K562 (cell line): ENCODE measurements at regions not wholly inside any gene's neighbourhood (a gene's known extent, or its start where the extent isn't known, plus 50 kb on each side); places are given as distances from the start of the nearest gene placed in this dataset.

Experiments
- ATAC-seq: fragments of 200-7000 bp; cut with Tn5 transposase; 3 replicates; pipeline ENCODE4 v1.9.1; 2020; ENCODE audit warnings: moderate library complexity
- BruUV-seq: library from RNA; stranded (reverse); fragments of 400-500 nt; replicated peaks from 2 replicates; lab custom pipeline; 2021; lab: Mats Ljungman, UMichigan
- CTCF ChIA-PET: fragments of 300-600 bp; formaldehyde crosslinking; extraction: SDS; loops from one replicate; lab custom pipeline; 2021; ENCODE audit warnings: low intra/inter-chr PET ratio; lab: Yijun Ruan, JAX
- POLR2A ChIA-PET: fragments of 300-600, 350-650 bp; sonication (Branson Sonifier 250); formaldehyde crosslinking; extraction: SDS; loops from one replicate; lab custom pipeline; 2021; ENCODE audit warnings: antibody characterized with exemption, inconsistent platforms; lab: Yijun Ruan, JAX
- DNase-seq, 4 experiments: peaks; one replicate each; pipeline versions ENCODE4 v3.0.0 to v3.0.0-alpha.2; 2011 to 2018; ENCODE audit warnings: low spot score in 3 of 4, mixed read lengths in 3 of 4; ENCODE audit errors: extremely low read depth in 1 of 4
- FAIRE-seq: peaks from 2 replicates; lab custom pipeline; 2011; peaks lifted over from hg19 to GRCh38; lab: Jason Lieb, UNC
- H2AFZ ChIP-seq: 2 replicates; pipeline ENCODE4 v1.6.0; 2011; ENCODE audit warnings: low read depth, low read length, control low read depth, inconsistent platforms
- H3K27ac ChIP-seq: fragments of 200-600 bp; 3 replicates; pipeline ENCODE4 v1.8.0; 2011; ENCODE audit warnings: low read depth, mild to moderate bottlenecking, control low read depth, inconsistent platforms, low read length, moderate library complexity, mixed read lengths; ENCODE audit errors: extremely low read depth
- H3K27me3 ChIP-seq, 2 experiments: fragments of 300-600 bp in 1 of 2; 2 replicates in 1 of 2; 3 replicates in 1 of 2; pipeline versions ENCODE4 v1.6.0 to v1.8.0; 2011; ENCODE audit warnings: inconsistent platforms in 2 of 2, low read length in 2 of 2, mild to moderate bottlenecking in 1 of 2, mixed read lengths in 1 of 2, moderate library complexity in 1 of 2; ENCODE audit not compliant: control insufficient read depth in 2 of 2, insufficient read depth in 2 of 2
- H3K36me3 ChIP-seq: fragments of 300-600 bp; 3 replicates; pipeline ENCODE4 v1.8.0; 2011; ENCODE audit warnings: mild to moderate bottlenecking, low read length, inconsistent platforms; ENCODE audit not compliant: control insufficient read depth, insufficient read depth
- H3K4me1 ChIP-seq, 2 experiments: fragments of 200-600 bp in 1 of 2; replicated peaks in 1 of 2; 2 replicates in 1 of 2; 3 replicates in 1 of 2; pipeline versions ENCODE4 v1.5.1 to v1.8.0; 2011; ENCODE audit warnings: inconsistent platforms in 2 of 2, low read length in 2 of 2, mild to moderate bottlenecking in 1 of 2, mixed read lengths in 1 of 2, moderate library complexity in 1 of 2; ENCODE audit not compliant: control insufficient read depth in 2 of 2, insufficient read depth in 2 of 2
- H3K4me2 ChIP-seq: 2 replicates; pipeline ENCODE4 v1.6.1; 2011; ENCODE audit warnings: low read length, control low read depth, inconsistent platforms, mixed read lengths; ENCODE audit not compliant: insufficient read depth
- H3K4me3 ChIP-seq: fragments of 200-600 bp; sonication (generic), shearing (Covaris generic); 2 replicates; pipeline ENCODE4 v1.5.1; 2016; ENCODE audit warnings: control low read depth, inconsistent platforms
- H3K79me2 ChIP-seq: fragments of 200-600 bp; 3 replicates; pipeline ENCODE4 v1.8.0; 2011; ENCODE audit warnings: low read length, inconsistent platforms; ENCODE audit not compliant: control insufficient read depth, insufficient read depth
- H3K9ac ChIP-seq, 2 experiments: 2 replicates each; pipeline versions ENCODE4 v1.6.0 to v1.6.1; 2011; ENCODE audit warnings: low read depth in 2 of 2, low read length in 2 of 2, control low read depth in 1 of 2, inconsistent platforms in 1 of 2, mild to moderate bottlenecking in 1 of 2, mixed read lengths in 1 of 2; ENCODE audit not compliant: insufficient read depth in 1 of 2
- H3K9me1 ChIP-seq: one replicate; pipeline ENCODE4 v1.6.0; 2011; ENCODE audit warnings: inconsistent platforms, mild to moderate bottlenecking, low read length, moderate library complexity; ENCODE audit not compliant: control insufficient read depth, insufficient read depth
- H3K9me3 ChIP-seq: replicated peaks from 2 replicates; pipeline ENCODE4 v1.5.1; 2011; ENCODE audit warnings: low read depth, low read length, inconsistent platforms; ENCODE audit not compliant: control insufficient read depth, insufficient read depth
- H4K20me1 ChIP-seq: replicated peaks from 2 replicates; pipeline ENCODE4 v1.6.1; 2011; ENCODE audit warnings: low read length, inconsistent platforms, mixed read lengths; ENCODE audit not compliant: control insufficient read depth, insufficient read depth
- BRD4 ChIP-seq: fragments of 200-600 bp; sonication (generic); IDR thresholded peaks from 2 replicates; pipeline ENCODE4 v1.6.1; 2017; ENCODE audit warnings: inconsistent platforms
- DMBX1 ChIP-seq: fragments of 250-450 bp; sonication (Bioruptor Pico); IDR thresholded peaks from 2 replicates; pipeline ENCODE4 v1.8.0; 2022; ENCODE audit warnings: inconsistent platforms, mild to moderate bottlenecking, moderate library complexity, borderline replicate concordance
- FOXA1 ChIP-seq: fragments of 450-650 bp; IDR thresholded peaks from 2 replicates; pipeline ENCODE4 v1.6.1; 2016; ENCODE audit warnings: mild to moderate bottlenecking, borderline replicate concordance
- FUS ChIP-seq: fragments of 200-400 bp; formaldehyde crosslinking; optimal IDR thresholded peaks from 2 replicates; pipeline ENCODE3; 2017; ENCODE audit warnings: low read depth, low read length
- ID3 ChIP-seq, 2 experiments: fragments of 250-450 bp in 1 of 2; fragments of 450-650 bp in 1 of 2; sonication (Bioruptor Pico) in 1 of 2; IDR thresholded peaks; 2 replicates each; pipeline versions ENCODE4 v1.6.1 to v1.8.0; 2016 to 2021; ENCODE audit warnings: mild to moderate bottlenecking in 2 of 2, moderate library complexity in 2 of 2, missing compliant biosample characterization in 1 of 2, missing genetic modification characterization in 1 of 2
- KAT7 ChIP-seq: sonication (generic); formaldehyde crosslinking; IDR thresholded peaks from 2 replicates; pipeline ENCODE4 v1.8.0; 2022; ENCODE audit warnings: missing genetic modification reagents, mild to moderate bottlenecking, borderline replicate concordance
- NRF1 ChIP-seq, 2 experiments: fragments of 450-650 bp; IDR thresholded peaks in 1 of 2; conservative IDR thresholded peaks in 1 of 2; 2 replicates each; pipeline ENCODE4 v1.6.1; 2014; ENCODE audit warnings: mild to moderate bottlenecking in 2 of 2
- PRDM10 ChIP-seq: fragments of 450-650 bp; IDR thresholded peaks from 2 replicates; pipeline ENCODE4 v1.6.1; 2018; ENCODE audit not compliant: partially characterized antibody
- SREBF1 ChIP-seq: fragments of 150-350 bp; IDR thresholded peaks from 2 replicates; pipeline ENCODE4 v1.6.1; 2014; ENCODE audit warnings: antibody characterized with exemption, low read depth, low read length, borderline replicate concordance
- STAG1 ChIP-seq: sonication (generic); formaldehyde crosslinking; IDR thresholded peaks from 2 replicates; pipeline ENCODE4 v1.5.0; 2020; ENCODE audit warnings: missing genetic modification reagents, borderline replicate concordance
- TCF7L2 ChIP-seq: fragments of 150-350 bp; IDR thresholded peaks from 2 replicates; pipeline ENCODE4 v1.6.1; 2016; ENCODE audit warnings: low read depth, mild to moderate bottlenecking, low read length, moderate library complexity
- VEZF1 ChIP-seq: fragments of 200-800 bp; sonication (Bioruptor generic); IDR thresholded peaks from 2 replicates; pipeline ENCODE4 v1.6.1; 2017; ENCODE audit warnings: missing genetic modification characterization, missing compliant biosample characterization
- XRCC4 ChIP-seq: IDR thresholded peaks from one replicate; pipeline ENCODE4 v1.6.1; 2011; ENCODE audit not compliant: insufficient read depth, insufficient read length; ENCODE audit errors: extremely low read depth
- ZFP1 ChIP-seq: fragments of 450-650 bp; formaldehyde crosslinking; IDR thresholded peaks from 2 replicates; pipeline ENCODE4 v1.4.0; 2020; ENCODE audit warnings: mild to moderate bottlenecking, mixed read lengths
- WGBS: fragments of 100-300 bp; shearing (Covaris generic); methylation state at CpG from one replicate; pipeline ENCODE4 v1.1.6; 2016; ENCODE audit warnings: low coverage, mixed read lengths; ENCODE audit not compliant: insufficient coverage; ENCODE audit errors: missing lambda C conversion rate; 5-methylcytosine and 5-hydroxymethylcytosine counted together
- in situ Hi-C: fragments of 300-500 bp; cut with MboI; formaldehyde crosslinking; loops from 4 replicates; pipeline ENCODE4 v1.15.0; 2018; ENCODE audit warnings: inconsistent platforms, mixed read lengths
- intact Hi-C: fragments of 100-400 bp; cut with micrococcal nuclease; formaldehyde crosslinking; loops from 2 replicates; pipeline ENCODE4 v1.14.2; 2022
- TF ChIP-seq, protein P1 (sequence below): fragments of 250-450 bp; sonication (Bioruptor Pico); IDR thresholded peaks from 2 replicates; pipeline ENCODE4 v1.5.0; 2021
- TF ChIP-seq, protein P2 (sequence below): fragments of 450-650 bp; formaldehyde crosslinking; IDR thresholded peaks from 2 replicates; pipeline ENCODE4 v1.4.0; 2022; ENCODE audit warnings: missing genetic modification characterization

DNA sequence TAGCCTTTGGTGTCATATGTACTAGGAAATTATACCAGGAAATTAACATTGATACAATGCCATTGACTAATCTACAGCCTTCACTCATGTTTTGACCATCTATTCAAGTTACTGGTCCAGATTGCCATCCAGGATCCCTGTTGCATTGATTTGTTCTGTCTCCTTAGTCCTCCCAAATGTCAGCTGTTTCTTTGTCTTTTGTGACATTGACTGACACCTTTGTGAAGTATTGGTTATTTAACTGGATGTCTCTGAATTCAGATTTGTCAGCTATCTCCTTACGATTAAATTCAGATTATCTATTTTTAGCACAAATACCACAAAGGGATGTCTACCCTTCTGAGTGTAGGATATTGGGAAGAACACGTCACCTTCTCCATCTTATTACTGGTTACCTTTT lies 73.7 kb upstream of the CTNND2 start:
- H3K9me1 ChIP-seq = no peaks in the 10 kb centered on the region
- H2AFZ ChIP-seq = no peak overlapping the region
- no peak overlapping the region for H3K4me2 ChIP-seq
- DNase-seq = no peak
- POLR2A ChIA-PET = no interaction called here
- H3K4me3 ChIP-seq = no peak overlapping the region
- H4K20me1 ChIP-seq = no peaks in the 10 kb centered on the region
- H3K36me3 ChIP-seq = no peaks in the 10 kb centered on the region
- in situ Hi-C loops (no loop called here), intact Hi-C loops (no loop called here)
- no peaks in the 10 kb centered on the region; the same call in 1 of the 2 replicates for H3K9me3 ChIP-seq
- BruUV-seq = no TSS peak
- CTCF ChIA-PET = no interaction called here
- no peak overlapping the region for H3K9ac ChIP-seq
- FAIRE-seq = no peak
- no peaks in the 10 kb centered on the region for H3K79me2 ChIP-seq
- H3K27me3 ChIP-seq = no peaks in the 10 kb centered on the region
- no peaks in the 10 kb centered on the region for H3K4me1 ChIP-seq
- 0% methylated on average over 2 of the region's 2 CpGs for WGBS
- ATAC-seq = no peak
- H3K27ac ChIP-seq = no peak overlapping the region
- no peak for TF ChIP-seq FOXA1
- TF ChIP-seq XRCC4 = no peak
- TF ChIP-seq VEZF1 (CRISPR knock-in tag) = no peak
- no peak for TF ChIP-seq STAG1 (CRISPR knock-in tag)
- no peak for TF ChIP-seq FUS
- no peak for TF ChIP-seq KAT7 (CRISPR knock-in tag)
- TF ChIP-seq BRD4 = no peak
- no peak for TF ChIP-seq ZFP1
- no peak for TF ChIP-seq PRDM10
- no peak for TF ChIP-seq NRF1 (conservative IDR thresholded peaks at IDR 0.05 in 1 of 2, IDR thresholded peaks at IDR 0.05 in 1 of 2)
- TF ChIP-seq, protein P1, sequence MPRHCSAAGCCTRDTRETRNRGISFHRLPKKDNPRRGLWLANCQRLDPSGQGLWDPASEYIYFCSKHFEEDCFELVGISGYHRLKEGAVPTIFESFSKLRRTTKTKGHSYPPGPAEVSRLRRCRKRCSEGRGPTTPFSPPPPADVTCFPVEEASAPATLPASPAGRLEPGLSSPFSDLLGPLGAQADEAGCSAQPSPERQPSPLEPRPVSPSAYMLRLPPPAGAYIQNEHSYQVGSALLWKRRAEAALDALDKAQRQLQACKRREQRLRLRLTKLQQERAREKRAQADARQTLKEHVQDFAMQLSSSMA (CRISPR knock-in tag) = no peak
- TF ChIP-seq ID3 (CRISPR knock-in tag; IDR thresholded peaks at IDR 0.05) = no peak
- TF ChIP-seq ID3 (tag; IDR thresholded peaks at IDR 0.05) = no peak
- no peak for TF ChIP-seq SREBF1
- TF ChIP-seq, protein P2, sequence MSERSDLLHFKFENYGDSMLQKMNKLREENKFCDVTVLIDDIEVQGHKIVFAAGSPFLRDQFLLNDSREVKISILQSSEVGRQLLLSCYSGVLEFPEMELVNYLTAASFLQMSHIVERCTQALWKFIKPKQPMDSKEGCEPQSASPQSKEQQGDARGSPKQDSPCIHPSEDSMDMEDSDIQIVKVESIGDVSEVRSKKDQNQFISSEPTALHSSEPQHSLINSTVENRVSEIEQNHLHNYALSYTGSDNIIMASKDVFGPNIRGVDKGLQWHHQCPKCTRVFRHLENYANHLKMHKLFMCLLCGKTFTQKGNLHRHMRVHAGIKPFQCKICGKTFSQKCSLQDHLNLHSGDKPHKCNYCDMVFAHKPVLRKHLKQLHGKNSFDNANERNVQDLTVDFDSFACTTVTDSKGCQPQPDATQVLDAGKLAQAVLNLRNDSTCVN (CRISPR knock-in tag) = no peak
- TF ChIP-seq TCF7L2 = no peak
- TF ChIP-seq DMBX1 (CRISPR knock-in tag) = no peak
